ENCODE measurements at regions not wholly inside any gene's neighbourhood (a gene's known extent, or its start where the extent isn't known, plus 50 kb on each side); places are given as distances from the start of the nearest gene placed in this dataset.

DNA sequence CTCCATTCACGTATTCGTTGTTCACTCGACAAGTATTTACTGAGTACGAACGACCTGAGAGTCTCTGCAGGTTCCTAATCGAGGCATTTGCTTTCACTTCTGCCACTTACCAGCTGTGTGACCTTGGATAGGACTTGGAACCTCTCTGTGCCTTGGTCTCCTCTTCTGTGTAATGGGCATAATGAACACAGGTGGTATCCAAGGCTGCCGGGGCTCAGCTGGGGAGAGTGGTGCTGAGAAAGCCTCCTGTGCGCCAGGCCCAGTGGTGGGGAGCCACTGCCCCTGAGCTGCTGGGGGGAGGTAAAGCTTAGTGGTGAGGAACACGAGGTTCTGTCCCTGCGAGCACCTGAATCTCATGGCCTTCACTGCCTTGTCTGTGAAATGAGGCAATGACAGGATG is 150.7 kb downstream of the IRF8 start:
- Histone ChIP-seq H3K36me3 (ENCODE audit: low read depth, missing control alignments) (no peaks in the 10 kb centered on the region), H3K27ac (no peak overlapping the region), H3K4me3 (no peak overlapping the region), H3K4me1 (no peaks in the 10 kb centered on the region), H3K9me3 (no peaks in the 10 kb centered on the region), H3K27me3 (no peaks in the 10 kb centered on the region)
- intact Hi-C loops (cut with DNase I; ENCODE audit: low total_unique reads) = no loop called here
- WGBS, 2 donors = 90 to 93% methylated on average over 8 to 10 of the region's 10 CpGs
- DNase-seq = no peak
- TF ChIP-seq CTCF (IDR thresholded peaks at IDR 0.05) = no peak
- no peak for TF ChIP-seq POLR2A (IDR thresholded peaks at IDR 0.05)

DNA sequence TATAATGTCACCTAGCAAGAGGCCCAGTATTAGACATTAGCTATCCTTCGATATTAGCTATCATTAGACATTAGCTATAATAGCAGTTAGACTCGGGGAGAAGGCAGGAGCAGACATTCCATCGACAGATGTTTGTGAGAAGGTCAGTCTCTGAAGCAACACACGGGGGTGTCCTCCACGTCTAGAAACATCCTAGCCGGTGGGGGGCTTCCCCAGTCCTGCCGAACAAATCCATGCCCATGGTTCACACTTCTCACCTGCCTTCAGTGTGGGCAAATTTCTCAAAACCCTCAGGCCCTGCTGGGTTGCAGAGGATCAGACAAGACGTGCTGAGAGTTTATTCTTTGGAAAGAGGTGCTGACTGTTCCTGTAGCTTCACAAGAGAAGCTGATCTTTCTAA is 151.1 kb downstream of the IRF8 start:
- no peak for DNase-seq

GRCh38 chr16:86050591-86051367 is 151.8 kb downstream of the IRF8 start:
- Histone ChIP-seq H3K27me3 (no peaks in the 10 kb centered on the region), H3K4me1 (no peaks in the 10 kb centered on the region), H3K9me3 (no peaks in the 10 kb centered on the region), H3K27ac (no peak overlapping the region), H3K4me3 (no peak overlapping the region), H3K36me3 (ENCODE audit: low read depth, missing control alignments) (no peaks in the 10 kb centered on the region)
- intact Hi-C loops (cut with DNase I; ENCODE audit: low total_unique reads) = no loop called here
- WGBS, 2 donors = 84 to 89% methylated on average over 18 of the region's 18 CpGs
- no peak for TF ChIP-seq POLR2A (IDR thresholded peaks at IDR 0.05)
- TF ChIP-seq CTCF (IDR thresholded peaks at IDR 0.05) = no peak
- DNase-seq = no peak

More for the DNA sequence above, 151.1 kb downstream of the IRF8 start:
- intact Hi-C loops (cut with DNase I; ENCODE audit: low total_unique reads) = no loop called here
- 80 to 83% methylated on average over 8 of the region's 8 CpGs for WGBS, 2 donors
- Histone ChIP-seq H3K27ac (no peak overlapping the region), H3K27me3 (no peaks in the 10 kb centered on the region), H3K9me3 (no peaks in the 10 kb centered on the region), H3K36me3 (ENCODE audit: low read depth, missing control alignments) (no peaks in the 10 kb centered on the region), H3K4me3 (no peak overlapping the region), H3K4me1 (no peaks in the 10 kb centered on the region)
- no peak for TF ChIP-seq CTCF (IDR thresholded peaks at IDR 0.05)
- TF ChIP-seq POLR2A (IDR thresholded peaks at IDR 0.05) = no peak

DNA sequence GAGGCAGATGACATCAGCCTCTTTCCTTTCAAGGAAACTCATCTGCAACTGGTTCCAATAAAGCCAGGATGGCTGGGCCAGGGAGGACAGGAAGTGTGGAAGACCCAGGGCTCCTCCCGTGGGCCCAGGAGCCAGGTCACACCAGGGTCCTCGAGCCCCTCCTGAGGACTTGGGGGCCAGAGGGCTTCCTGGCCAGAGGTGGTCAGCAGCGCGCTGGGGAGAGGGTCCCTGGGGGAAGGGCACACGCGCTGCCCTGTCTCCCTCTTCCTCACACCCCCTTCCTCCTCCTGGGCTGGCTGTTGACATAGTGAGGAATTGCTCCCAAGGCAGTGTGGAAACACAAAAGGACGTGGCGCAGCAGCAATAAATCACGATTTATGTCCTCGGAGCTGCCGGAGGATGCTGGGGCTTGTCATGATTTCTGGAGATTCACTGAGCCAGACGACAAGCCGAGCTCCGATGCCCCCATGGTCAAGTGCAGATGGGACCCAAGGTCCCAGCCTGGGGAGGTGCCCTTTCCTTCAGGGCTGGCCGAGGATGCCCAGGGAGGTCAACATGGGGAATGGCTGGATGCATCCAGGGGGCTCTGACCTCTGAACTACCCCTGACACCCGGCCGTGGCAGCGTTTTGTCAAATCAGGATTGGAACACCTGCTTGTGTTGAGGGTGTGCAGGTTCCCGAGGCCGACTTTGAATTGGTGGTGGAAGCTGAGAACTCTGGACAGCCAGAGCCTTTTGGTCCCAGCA is 152.6 kb downstream of the IRF8 start:
- 49 to 55% methylated on average over 12 to 20 of the region's 20 CpGs for WGBS, 2 donors
- no peak for DNase-seq

More for the DNA sequence above, 152.6 kb downstream of the IRF8 start:
- H3K27ac ChIP-seq = no peak overlapping the region
- TF ChIP-seq CTCF (IDR thresholded peaks at IDR 0.05) (no peak), POLR2A (IDR thresholded peaks at IDR 0.05) (no peak)
- intact Hi-C loops (cut with DNase I; ENCODE audit: low total_unique reads) = no loop called here
- H3K4me3 ChIP-seq = no peak overlapping the region
- no peaks in the 10 kb centered on the region for H3K4me1 ChIP-seq
- H3K27me3 ChIP-seq = no peaks in the 10 kb centered on the region
- H3K9me3 ChIP-seq = no peaks in the 10 kb centered on the region
- no peaks in the 10 kb centered on the region for H3K36me3 ChIP-seq (ENCODE audit: low read depth, missing control alignments)

All from testis (tissue), 2 donors.